GM12878 (cell line): ENCODE measurements at regions not wholly inside any gene's neighbourhood (a gene's known extent, or its start where the extent isn't known, plus 50 kb on each side); places are given as distances from the start of the nearest gene placed in this dataset.

Experiments used
- ATAC-seq: fragments of 200-7000 bp; cut with Tn5 transposase; 3 replicates; pipeline ENCODE4 v1.9.1; 2020; ENCODE audit warnings: mild to moderate bottlenecking, moderate library complexity
- BruUV-seq: library from RNA; stranded (reverse); fragments of 400-500 nt; replicated peaks from 2 replicates; lab custom pipeline; 2021; lab: Mats Ljungman, UMichigan
- CTCF ChIA-PET: fragments of 300-600 bp; sonication (Branson Sonifier 250); formaldehyde crosslinking; extraction: SDS; loops from one replicate; lab custom pipeline; 2021; ENCODE audit warnings: inconsistent platforms; lab: Yijun Ruan, JAX
- POLR2A ChIA-PET: fragments of 350-600 bp; formaldehyde crosslinking; extraction: SDS; loops from one replicate; lab custom pipeline; 2021; ENCODE audit warnings: inconsistent platforms; lab: Charles Lee
- RAD21 ChIA-PET: fragments of 300-600 bp; sonication (Branson Sonifier 250); formaldehyde crosslinking; loops from one replicate; lab custom pipeline; 2023; ENCODE audit warnings: antibody characterized with exemption; ENCODE audit not compliant: unreplicated experiment; lab: Charles Lee
- SMC1A ChIA-PET: fragments of 300-600 bp; sonication (Branson Sonifier 250); formaldehyde crosslinking; loops from one replicate; lab custom pipeline; 2023; ENCODE audit not compliant: unreplicated experiment, uncharacterized antibody; lab: Charles Lee
- DNase-seq: peaks from one replicate; pipeline ENCODE4 v3.0.0-alpha.2; 2011; ENCODE audit warnings: low read depth, low spot score
- FAIRE-seq: peaks from 3 replicates; lab custom pipeline; 2011; peaks lifted over from hg19 to GRCh38; lab: Jason Lieb, UNC
- H2AFZ ChIP-seq: 2 replicates; pipeline ENCODE4 v1.6.0; 2011; ENCODE audit warnings: low read depth, low read length, control low read depth; ENCODE audit not compliant: control insufficient read depth
- H3K27ac ChIP-seq: 2 replicates; pipeline ENCODE4 v1.5.1; 2011; ENCODE audit warnings: control low read depth; ENCODE audit not compliant: control insufficient read depth, insufficient read depth
- H3K27me3 ChIP-seq, 2 experiments: replicated peaks in 1 of 2; 2 replicates each; pipeline versions ENCODE4 v1.6.0 to v1.6.1; 2011; ENCODE audit warnings: low read length in 1 of 2; ENCODE audit not compliant: control insufficient read depth in 2 of 2, insufficient read depth in 2 of 2
- H3K36me3 ChIP-seq, 2 experiments: 2 replicates each; pipeline ENCODE4 v1.5.1; 2011; ENCODE audit warnings: low read length in 1 of 2; ENCODE audit not compliant: control insufficient read depth in 2 of 2, insufficient read depth in 2 of 2
- H3K4me1 ChIP-seq: 2 replicates; pipeline ENCODE4 v1.6.1; 2011; ENCODE audit warnings: mild to moderate bottlenecking, low read length, moderate library complexity, mixed read lengths; ENCODE audit not compliant: control insufficient read depth, insufficient read depth
- H3K4me2 ChIP-seq: 2 replicates; pipeline ENCODE4 v1.6.0; 2011; ENCODE audit warnings: control low read depth; ENCODE audit not compliant: control insufficient read depth, insufficient read depth
- H3K4me3 ChIP-seq: fragments of 200-600 bp; sonication (generic); 2 replicates; pipeline ENCODE4 v1.5.1; 2016
- H3K79me2 ChIP-seq: 2 replicates; pipeline ENCODE4 v1.6.0; 2011; ENCODE audit warnings: low read length; ENCODE audit not compliant: control insufficient read depth, insufficient read depth
- H3K9ac ChIP-seq: 2 replicates; pipeline ENCODE4 v1.8.0; 2011; ENCODE audit warnings: low read length, control low read depth, mixed read lengths; ENCODE audit not compliant: control insufficient read depth, insufficient read depth
- H3K9me3 ChIP-seq: replicated peaks from 3 replicates; pipeline ENCODE4 v1.5.1; 2011; ENCODE audit warnings: mild to moderate bottlenecking, low read length; ENCODE audit not compliant: control insufficient read depth, insufficient read depth
- H4K20me1 ChIP-seq: 2 replicates; pipeline ENCODE4 v1.6.0; 2011; ENCODE audit not compliant: control insufficient read depth, insufficient read depth
- CHD4 ChIP-seq: fragments of 200-600 bp; sonication (generic); IDR thresholded peaks from 2 replicates; pipeline ENCODE4 v1.6.1; 2016; ENCODE audit warnings: mild to moderate bottlenecking
- DPF2 ChIP-seq: fragments of 450-650 bp; IDR thresholded peaks from 2 replicates; pipeline ENCODE4 v1.6.1; 2017; ENCODE audit warnings: mild to moderate bottlenecking
- EP300 ChIP-seq, 2 experiments: fragments of 150-350 bp in 1 of 2; IDR thresholded peaks; 2 replicates each; pipeline ENCODE4 v1.6.1; 2011 to 2012; ENCODE audit warnings: low read depth in 2 of 2, low read length in 2 of 2, borderline replicate concordance in 1 of 2, improper control_type of control experiment in 1 of 2, inconsistent platforms in 1 of 2; ENCODE audit not compliant: control insufficient read depth in 1 of 2
- FOXK2 ChIP-seq: fragments of 450-650 bp; IDR thresholded peaks from 2 replicates; pipeline ENCODE4 v1.6.1; 2017; ENCODE audit warnings: mild to moderate bottlenecking, moderate library complexity
- GABPA ChIP-seq: IDR thresholded peaks from 2 replicates; pipeline ENCODE4 v1.6.1; 2014; ENCODE audit warnings: antibody characterized with exemption, low read depth, mild to moderate bottlenecking, inconsistent platforms
- GATAD2B ChIP-seq: fragments of 450-650 bp; conservative IDR thresholded peaks from 2 replicates; pipeline ENCODE4 v1.6.1; 2017; ENCODE audit warnings: low read depth, mild to moderate bottlenecking, moderate library complexity
- HDAC6 ChIP-seq: fragments of 200-600 bp; sonication (generic); IDR thresholded peaks from one replicate; pipeline ENCODE4 v1.8.0; 2017; ENCODE audit warnings: antibody characterized with exemption; ENCODE audit not compliant: unreplicated experiment
- IRF4 ChIP-seq: IDR thresholded peaks from 2 replicates; pipeline ENCODE4 v1.6.1; 2011; ENCODE audit warnings: low read depth, low read length
- KAT2A ChIP-seq: conservative IDR thresholded peaks from 2 replicates; pipeline ENCODE4 v1.6.1; 2011; ENCODE audit warnings: low read depth, low read length; ENCODE audit not compliant: control insufficient read depth
- MEF2B ChIP-seq: fragments of 450-650 bp; IDR thresholded peaks from 2 replicates; pipeline ENCODE4 v1.6.1; 2018; ENCODE audit warnings: mild to moderate bottlenecking, moderate library complexity; ENCODE audit not compliant: partially characterized antibody, poor library complexity, severe bottlenecking
- NFXL1 ChIP-seq: fragments of 450-650 bp; IDR thresholded peaks from 2 replicates; pipeline ENCODE4 v1.6.1; 2017; ENCODE audit warnings: antibody characterized with exemption, mild to moderate bottlenecking, borderline replicate concordance
- NFYA ChIP-seq: IDR thresholded peaks from 2 replicates; pipeline ENCODE4 v1.6.1; 2011; ENCODE audit warnings: low read depth, mild to moderate bottlenecking, low read length, improper control_type of control experiment, borderline replicate concordance
- NFYB ChIP-seq: IDR thresholded peaks from 2 replicates; pipeline ENCODE4 v1.6.1; 2011; ENCODE audit warnings: low read depth, mild to moderate bottlenecking, low read length, improper control_type of control experiment, moderate library complexity; ENCODE audit not compliant: insufficient read depth
- NRF1 ChIP-seq: conservative IDR thresholded peaks from 2 replicates; pipeline ENCODE4 v1.6.1; 2011; ENCODE audit warnings: mild to moderate bottlenecking, low read depth, low read length, improper control_type of control experiment
- PML ChIP-seq: IDR thresholded peaks from 2 replicates; pipeline ENCODE4 v1.6.1; 2012; ENCODE audit warnings: low read length, inconsistent platforms
- WGBS: methylation state at CpG from one replicate; pipeline ENCODE4 v1.1.6; 2016; ENCODE audit warnings: low lambda C conversion rate; ENCODE audit not compliant: insufficient replicate concordance, insufficient coverage; ENCODE audit errors: missing lambda C conversion rate; 5-methylcytosine and 5-hydroxymethylcytosine counted together
- in situ Hi-C: fragments of 300-500 bp; cut with MboI; formaldehyde crosslinking; loops from 9 replicates; pipeline ENCODE4 v1.14.3; 2018; ENCODE audit warnings: mixed read lengths
- intact Hi-C: fragments of 100-400 bp; cut with micrococcal nuclease; formaldehyde crosslinking; loops from one replicate; pipeline ENCODE4 v1.14.2; 2022; ENCODE audit not compliant: unreplicated experiment
- TF ChIP-seq, protein P1 (sequence below): fragments of 450-650 bp; conservative IDR thresholded peaks from 2 replicates; pipeline ENCODE4 v1.6.1; 2017; ENCODE audit warnings: mild to moderate bottlenecking, moderate library complexity
- TF ChIP-seq, protein P2 (sequence below): IDR thresholded peaks from 2 replicates; pipeline ENCODE4 v1.6.1; 2011; ENCODE audit warnings: borderline replicate concordance, low read depth, mild to moderate bottlenecking, moderate library complexity, mixed read lengths, low read length; ENCODE audit not compliant: insufficient read depth; ENCODE audit errors: extremely low read length

DNA sequence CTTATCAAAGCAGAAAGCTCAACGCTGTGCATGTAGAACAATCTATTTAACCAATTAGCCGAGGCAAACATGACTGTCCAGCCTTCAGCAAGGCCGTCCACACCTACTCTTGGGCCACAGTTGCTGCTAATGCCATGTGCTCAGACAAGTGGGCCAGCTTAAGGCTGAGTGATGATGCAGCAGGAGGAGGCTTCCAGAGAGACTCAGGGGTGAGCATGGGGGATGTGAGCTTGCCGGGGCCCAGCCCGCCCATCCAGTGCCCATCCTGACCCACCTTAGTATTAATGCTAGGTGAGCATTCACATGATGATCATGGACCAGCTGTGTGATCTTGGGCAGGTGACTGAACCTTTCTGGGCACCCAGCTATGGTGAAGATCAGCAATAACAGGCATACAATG, 150.1 kb downstream of the TPRA1 start:
- DNase-seq (no peak), FAIRE-seq (no peak), ATAC-seq (no peak)
- Histone ChIP-seq H3K4me3 (no peak overlapping the region), H4K20me1 (no peaks in the 10 kb centered on the region), H3K4me2 (no peak overlapping the region), H3K9me3 (no peaks in the 10 kb centered on the region), H2AFZ (no peak overlapping the region), H3K36me3 (no peaks in the 10 kb centered on the region), H3K79me2 (no peaks in the 10 kb centered on the region), H3K27me3 (peaks cover 0 to 2% of the 10 kb centered on the region in 2 experiments; a peak in 3 of 4 replicates)
- CTCF ChIA-PET = interaction anchor here (0.7 kb wide), 1 partner anchor 445 kb away, joined by 3 read pairs; no protein-coding TSS in a partner anchor
- 11% methylated on average over 5 of the region's 5 CpGs for WGBS
- POLR2A ChIA-PET = no interaction called here
- RAD21 ChIA-PET = no interaction called here
- intact Hi-C loops = no loop called here
- in situ Hi-C loops = no loop called here
- BruUV-seq = no TSS peak
- SMC1A ChIA-PET = no interaction called here
- TF ChIP-seq HDAC6 (no peak), CHD4 (no peak), FOXK2 (no peak), PML (no peak), DPF2 (no peak), EP300 (IDR thresholded peaks at IDR 0.05; ENCODE audit: borderline replicate concordance in 1 of 2, control insufficient read depth in 1 of 2, low read depth in 2 of 2, low read length in 2 of 2) (no peak), NRF1 (no peak), GATAD2B (no peak), NFYA (no peak), GABPA (no peak), NFYB (no peak), IRF4 (no peak), KAT2A (no peak), NFXL1 (no peak), MEF2B (no peak)
- TF ChIP-seq, protein P1, sequence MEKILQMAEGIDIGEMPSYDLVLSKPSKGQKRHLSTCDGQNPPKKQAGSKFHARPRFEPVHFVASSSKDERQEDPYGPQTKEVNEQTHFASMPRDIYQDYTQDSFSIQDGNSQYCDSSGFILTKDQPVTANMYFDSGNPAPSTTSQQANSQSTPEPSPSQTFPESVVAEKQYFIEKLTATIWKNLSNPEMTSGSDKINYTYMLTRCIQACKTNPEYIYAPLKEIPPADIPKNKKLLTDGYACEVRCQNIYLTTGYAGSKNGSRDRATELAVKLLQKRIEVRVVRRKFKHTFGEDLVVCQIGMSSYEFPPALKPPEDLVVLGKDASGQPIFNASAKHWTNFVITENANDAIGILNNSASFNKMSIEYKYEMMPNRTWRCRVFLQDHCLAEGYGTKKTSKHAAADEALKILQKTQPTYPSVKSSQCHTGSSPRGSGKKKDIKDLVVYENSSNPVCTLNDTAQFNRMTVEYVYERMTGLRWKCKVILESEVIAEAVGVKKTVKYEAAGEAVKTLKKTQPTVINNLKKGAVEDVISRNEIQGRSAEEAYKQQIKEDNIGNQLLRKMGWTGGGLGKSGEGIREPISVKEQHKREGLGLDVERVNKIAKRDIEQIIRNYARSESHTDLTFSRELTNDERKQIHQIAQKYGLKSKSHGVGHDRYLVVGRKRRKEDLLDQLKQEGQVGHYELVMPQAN = no peak
- TF ChIP-seq, protein P2, sequence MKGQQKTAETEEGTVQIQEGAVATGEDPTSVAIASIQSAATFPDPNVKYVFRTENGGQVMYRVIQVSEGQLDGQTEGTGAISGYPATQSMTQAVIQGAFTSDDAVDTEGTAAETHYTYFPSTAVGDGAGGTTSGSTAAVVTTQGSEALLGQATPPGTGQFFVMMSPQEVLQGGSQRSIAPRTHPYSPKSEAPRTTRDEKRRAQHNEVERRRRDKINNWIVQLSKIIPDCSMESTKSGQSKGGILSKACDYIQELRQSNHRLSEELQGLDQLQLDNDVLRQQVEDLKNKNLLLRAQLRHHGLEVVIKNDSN = no peak
- TF ChIP-seq, all 136 proteins: peak for 0
- no peak overlapping the region for H3K27ac ChIP-seq
- H3K9ac ChIP-seq = no peak overlapping the region
- H3K4me1 ChIP-seq = no peaks in the 10 kb centered on the region
